NCI-H2227 (cell line): ENCODE measurements at regions not wholly inside any gene's neighbourhood (a gene's known extent, or its start where the extent isn't known, plus 50 kb on each side); places are given as distances from the start of the nearest gene placed in this dataset.

Experiments used
- DNase-seq: peaks from one replicate; lab custom pipeline; 2025; ENCODE audit not compliant: unreplicated experiment; lab: John Stamatoyannopoulos, UW

- DNase-seq = no peak
Measured at GRCh38 chr2:147095376-147095775, 749.5 kb upstream of the ACVR2A start.

- no peak for DNase-seq
Measured at GRCh38 chr2:147094077-147094476, 750.8 kb upstream of the ACVR2A start.

- no peak for DNase-seq
Measured at GRCh38 chr2:147092266-147092665, 752.6 kb upstream of the ACVR2A start.

- no peak for DNase-seq
Measured at GRCh38 chr2:147091448-147091847, 753.4 kb upstream of the ACVR2A start.

GRCh38 chr2:147088871-147089270 lies 756.0 kb upstream of the ACVR2A start:
- DNase-seq = no peak

GRCh38 chr2:147086715-147087114 lies 758.1 kb upstream of the ACVR2A start:
- DNase-seq = no peak

GRCh38 chr2:147083664-147084063 lies 761.2 kb upstream of the ACVR2A start:
- DNase-seq = no peak

- DNase-seq = peak; percentile 82
Measured at GRCh38 chr2:147082850-147083522, 761.8 kb upstream of the ACVR2A start.

GRCh38 chr2:147081831-147082230 lies 763.0 kb upstream of the ACVR2A start:
- DNase-seq = no peak

- DNase-seq = no peak
Measured at GRCh38 chr2:147076634-147077033, 768.2 kb upstream of the ACVR2A start.

GRCh38 chr2:147068071-147068470 lies 776.8 kb upstream of the ACVR2A start:
- no peak for DNase-seq

- DNase-seq = no peak
Measured at GRCh38 chr2:147067136-147067535, 777.7 kb upstream of the ACVR2A start.

GRCh38 chr2:147062073-147062472 lies 782.8 kb upstream of the ACVR2A start:
- no peak for DNase-seq

GRCh38 chr2:147061269-147061668 lies 783.6 kb upstream of the ACVR2A start:
- DNase-seq = no peak

- DNase-seq = no peak
Measured at GRCh38 chr2:147057892-147058490, 786.8 kb upstream of the ACVR2A start.

- no peak for DNase-seq
Measured at GRCh38 chr2:147051814-147052213, 793.0 kb upstream of the ACVR2A start.

- no peak for DNase-seq
Measured at GRCh38 chr2:147051248-147051647, 793.6 kb upstream of the ACVR2A start.

- no peak for DNase-seq
Measured at GRCh38 chr2:147049957-147050356, 794.9 kb upstream of the ACVR2A start.

GRCh38 chr2:147046473-147046872 lies 798.4 kb upstream of the ACVR2A start:
- no peak for DNase-seq

- peak; percentile 67 for DNase-seq
Measured at GRCh38 chr2:147045113-147045512, 799.7 kb upstream of the ACVR2A start.

- DNase-seq = no peak
Measured at GRCh38 chr2:147041121-147041494, 803.7 kb upstream of the ACVR2A start.

- DNase-seq = no peak
Measured at GRCh38 chr2:147040298-147041120, 804.3 kb upstream of the ACVR2A start.
